Loucy (cell line): ENCODE measurements at regions not wholly inside any gene's neighbourhood (a gene's known extent, or its start where the extent isn't known, plus 50 kb on each side); places are given as distances from the start of the nearest gene placed in this dataset.

Source experiments
- EZH2phosphoT487 ChIP-seq: fragments of 200-600 bp; IDR thresholded peaks from 2 replicates; pipeline ENCODE4 v1.6.1; 2018; ENCODE audit warnings: antibody characterized with exemption, mild to moderate bottlenecking, moderate library complexity, borderline replicate concordance
- TF ChIP-seq, protein P1 (sequence below): fragments of 200-600 bp; sonication (generic); conservative IDR thresholded peaks from 2 replicates; pipeline ENCODE4 v1.5.1; 2014; ENCODE audit warnings: mild to moderate bottlenecking, antibody characterized with exemption, low read length

DNA sequence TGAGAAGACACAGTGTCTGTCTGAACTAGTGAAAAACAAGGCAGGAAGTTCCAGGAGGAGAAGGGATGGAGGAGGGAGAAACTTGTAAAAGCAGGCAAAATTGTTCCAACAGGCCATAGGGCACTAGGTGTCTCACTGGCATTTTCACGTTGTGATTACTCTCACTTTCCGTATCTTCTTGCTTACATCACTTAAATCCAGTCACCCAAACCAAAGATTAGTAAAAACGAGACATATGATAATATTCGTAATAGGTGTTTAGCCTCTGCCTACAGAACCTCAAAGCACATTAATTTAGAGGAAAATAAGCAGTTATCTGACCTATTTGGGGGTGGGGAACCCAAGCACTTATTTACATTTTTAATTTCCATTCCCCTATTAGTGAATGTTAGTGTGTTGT lies 78.3 kb downstream of the POU3F3 start:
- TF ChIP-seq, protein P1, sequence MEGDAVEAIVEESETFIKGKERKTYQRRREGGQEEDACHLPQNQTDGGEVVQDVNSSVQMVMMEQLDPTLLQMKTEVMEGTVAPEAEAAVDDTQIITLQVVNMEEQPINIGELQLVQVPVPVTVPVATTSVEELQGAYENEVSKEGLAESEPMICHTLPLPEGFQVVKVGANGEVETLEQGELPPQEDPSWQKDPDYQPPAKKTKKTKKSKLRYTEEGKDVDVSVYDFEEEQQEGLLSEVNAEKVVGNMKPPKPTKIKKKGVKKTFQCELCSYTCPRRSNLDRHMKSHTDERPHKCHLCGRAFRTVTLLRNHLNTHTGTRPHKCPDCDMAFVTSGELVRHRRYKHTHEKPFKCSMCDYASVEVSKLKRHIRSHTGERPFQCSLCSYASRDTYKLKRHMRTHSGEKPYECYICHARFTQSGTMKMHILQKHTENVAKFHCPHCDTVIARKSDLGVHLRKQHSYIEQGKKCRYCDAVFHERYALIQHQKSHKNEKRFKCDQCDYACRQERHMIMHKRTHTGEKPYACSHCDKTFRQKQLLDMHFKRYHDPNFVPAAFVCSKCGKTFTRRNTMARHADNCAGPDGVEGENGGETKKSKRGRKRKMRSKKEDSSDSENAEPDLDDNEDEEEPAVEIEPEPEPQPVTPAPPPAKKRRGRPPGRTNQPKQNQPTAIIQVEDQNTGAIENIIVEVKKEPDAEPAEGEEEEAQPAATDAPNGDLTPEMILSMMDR: no peak
- no peak for TF ChIP-seq EZH2phosphoT487
